D721Med (cell line): ENCODE measurements at regions not wholly inside any gene's neighbourhood (a gene's known extent, or its start where the extent isn't known, plus 50 kb on each side); places are given as distances from the start of the nearest gene placed in this dataset.
A peak's percentile ranks its signal among the peaks of the same experiment; 100 is the strongest.

Experiments used
- DNase-seq: peaks from one replicate; pipeline ENCODE4 v3.0.0; 2011; ENCODE audit warnings: low spot score; ENCODE audit not compliant: insufficient read length
- FAIRE-seq: peaks from 2 replicates; lab custom pipeline; 2011; peaks lifted over from hg19 to GRCh38; lab: Jason Lieb, UNC
- CTCF ChIP-seq: IDR thresholded peaks from 2 replicates; pipeline ENCODE4 v1.5.1; 2012; ENCODE audit warnings: mild to moderate bottlenecking, control low read depth; ENCODE audit not compliant: insufficient read depth; ENCODE audit errors: missing control alignments

- DNase-seq (no peak), FAIRE-seq (no peak)
- TF ChIP-seq CTCF = no peak
Measured at GRCh38 chr1:116252271-116252670, 120.8 kb upstream of the ATP1A1 start.

GRCh38 chr1:116252785-116253184 is 120.3 kb upstream of the ATP1A1 start:
- DNase-seq (no peak), FAIRE-seq (no peak)
- no peak for TF ChIP-seq CTCF

GRCh38 chr1:116253566-116254382 is 119.3 kb upstream of the ATP1A1 start:
- no peak for TF ChIP-seq CTCF
- DNase-seq (no peak), FAIRE-seq (no peak)

- DNase-seq = no peak
- no peak for FAIRE-seq
- TF ChIP-seq CTCF = no peak
Measured at GRCh38 chr1:116254776-116255175, 118.3 kb upstream of the ATP1A1 start.

GRCh38 chr1:116255486-116256285 is 117.4 kb upstream of the ATP1A1 start:
- TF ChIP-seq CTCF = no peak
- FAIRE-seq (peak; percentile 75), DNase-seq (peak; percentile 40)

- no peak for TF ChIP-seq CTCF
- FAIRE-seq = no peak
- DNase-seq = no peak
Measured at GRCh38 chr1:116256286-116256649, 116.8 kb upstream of the ATP1A1 start.
